ENCODE measurements at regions not wholly inside any gene's neighbourhood (a gene's known extent, or its start where the extent isn't known, plus 50 kb on each side); places are given as distances from the start of the nearest gene placed in this dataset.
"Not testable (repeated sequence)": the region's sequence is repeated elsewhere in the genome, so short reads cannot be mapped to it uniquely, and the experiment has no call there.

GRCh38 chr13:47708386-47708785 is 292.7 kb downstream of the SUCLA2 start:
- H3K4me1 ChIP-seq, result no peaks in the 10 kb centered on the region
- ATAC-seq, result no peak
- TF ChIP-seq CTCF (IDR thresholded peaks at IDR 0.05), result no peak
- peaks cover 0 to 2% (median 0%) of the 10 kb centered on the region in 11 donors for H3K9me3 ChIP-seq
- WGBS, 2 donors, result 44 to 47% methylated on average over 3 of the region's 3 CpGs
- H3K27me3 ChIP-seq, result no peaks in the 10 kb centered on the region
- no peak overlapping the region for H3K27ac ChIP-seq
- no peaks in the 10 kb centered on the region for H3K36me3 ChIP-seq
- no peak overlapping the region for H3K4me3 ChIP-seq
- intact Hi-C loops (cut with DNase I), result no loop called here
- no peak for DNase-seq

GRCh38 chr13:47707414-47707813 is 293.7 kb downstream of the SUCLA2 start:
- ATAC-seq, result no peak
- WGBS, 2 donors, result 59 to 78% methylated on average over 3 of the region's 3 CpGs
- Histone ChIP-seq H3K4me3 (no peak overlapping the region), H3K9me3 (peaks cover 0 to 2% (median 0%) of the 10 kb centered on the region in 11 donors), H3K4me1 (no peaks in the 10 kb centered on the region), H3K27ac (no peak overlapping the region), H3K27me3 (no peaks in the 10 kb centered on the region), H3K36me3 (no peaks in the 10 kb centered on the region)
- intact Hi-C loops (cut with DNase I), result no loop called here
- DNase-seq, result no peak
- TF ChIP-seq CTCF (IDR thresholded peaks at IDR 0.05), result no peak

DNA sequence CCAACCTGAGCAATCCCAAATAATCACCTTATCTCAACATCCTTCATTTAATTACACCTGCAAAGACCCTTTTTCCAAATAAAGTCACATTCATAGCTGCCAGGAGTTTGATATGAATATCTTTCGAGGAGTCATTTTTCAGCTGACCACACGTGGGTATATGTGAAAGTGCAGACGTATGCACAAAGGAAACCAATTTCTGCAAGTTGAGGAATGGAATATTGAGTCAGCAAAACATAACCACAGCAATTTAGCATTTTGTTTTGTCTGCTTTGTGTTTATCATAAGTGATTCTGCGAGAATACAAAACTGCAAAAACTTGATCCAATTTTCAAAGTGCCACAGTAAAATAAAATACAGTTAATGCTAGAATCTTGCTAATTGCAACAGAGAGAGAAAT is 295.9 kb downstream of the SUCLA2 start:
- H3K27me3 ChIP-seq, result no peaks in the 10 kb centered on the region
- no peak overlapping the region for H3K4me3 ChIP-seq
- ATAC-seq (no peak), DNase-seq (no peak)
- no peaks in the 10 kb centered on the region for H3K9me3 ChIP-seq
- TF ChIP-seq CTCF (IDR thresholded peaks at IDR 0.05), result no peak
- intact Hi-C loops (cut with DNase I), result no loop called here
- H3K4me1 ChIP-seq, result no peaks in the 10 kb centered on the region
- no peak overlapping the region for H3K27ac ChIP-seq
- H3K36me3 ChIP-seq, result no peaks in the 10 kb centered on the region
- WGBS, 2 donors, result 73 to 74% methylated on average over 4 of the region's 4 CpGs

DNA sequence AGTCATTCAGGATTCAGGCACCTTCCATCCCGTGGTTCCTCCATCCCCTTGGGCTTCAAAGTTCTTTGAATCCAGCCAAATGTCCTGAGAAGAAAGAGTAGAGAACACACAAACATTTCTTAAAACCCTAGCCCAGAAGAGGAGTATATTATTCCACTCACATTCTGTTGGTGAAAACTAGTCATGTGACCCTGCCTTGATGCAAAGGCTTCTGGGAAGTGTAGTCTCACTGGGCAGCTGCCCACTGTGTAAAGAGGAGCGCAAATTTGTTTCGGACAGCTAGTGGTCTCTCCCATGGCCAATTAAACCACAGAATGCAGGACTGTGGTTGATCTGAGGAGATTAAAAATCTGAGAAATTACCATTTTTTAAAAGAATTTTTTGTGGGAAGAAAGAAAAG is 304.4 kb downstream of the SUCLA2 start:
- no peak overlapping the region for H3K27ac ChIP-seq
- H3K36me3 ChIP-seq, result no peaks in the 10 kb centered on the region
- intact Hi-C loops (cut with DNase I), result no loop called here
- WGBS, 2 donors, result 82 to 88% methylated on average over 3 of the region's 3 CpGs
- peaks cover 0 to 6% (median 0%) of the 10 kb centered on the region in 11 donors for H3K9me3 ChIP-seq
- DNase-seq, result no peak
- ATAC-seq, result no peak
- no peak overlapping the region for H3K4me3 ChIP-seq
- H3K27me3 ChIP-seq, result no peaks in the 10 kb centered on the region
- no peaks in the 10 kb centered on the region for H3K4me1 ChIP-seq
- no peak for TF ChIP-seq CTCF (IDR thresholded peaks at IDR 0.05)

- ATAC-seq (no peak), DNase-seq (no peak)
- H3K27me3 ChIP-seq, result no peaks in the 10 kb centered on the region
- no peaks in the 10 kb centered on the region for H3K36me3 ChIP-seq
- TF ChIP-seq CTCF (IDR thresholded peaks at IDR 0.05), result no peak
- no peaks in the 10 kb centered on the region for H3K4me1 ChIP-seq
- intact Hi-C loops (cut with DNase I), result no loop called here
- WGBS, 2 donors, result 42 to 48% methylated on average over 2 of the region's 2 CpGs
- H3K4me3 ChIP-seq, result no peak overlapping the region
- H3K27ac ChIP-seq, result no peak overlapping the region
- peaks cover 0 to 10% (median 0%) of the 10 kb centered on the region in 11 donors for H3K9me3 ChIP-seq
These were observed 313.5 kb downstream of the SUCLA2 start for GRCh38 chr13:47687577-47687976.

DNA sequence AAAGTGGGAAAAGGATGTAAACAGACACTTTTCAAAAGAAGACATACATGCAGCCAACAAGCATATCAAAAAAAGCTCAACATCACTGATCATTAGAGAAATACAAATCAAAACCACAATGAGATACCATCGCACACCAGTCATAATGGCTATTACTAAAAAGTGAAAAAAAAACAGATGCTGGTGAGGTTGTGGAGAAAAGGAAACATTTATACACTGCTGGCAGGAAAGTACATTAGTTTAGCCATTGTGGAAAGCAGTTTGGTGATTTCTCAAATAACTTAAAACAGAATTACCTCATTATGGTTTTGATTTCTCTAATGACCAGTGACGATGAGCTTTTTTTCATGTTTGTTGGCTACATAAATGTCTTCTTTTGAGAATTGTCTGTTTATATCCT is 315.9 kb downstream of the SUCLA2 start:
- H3K27ac ChIP-seq; DNase-seq; H3K27me3 ChIP-seq; ATAC-seq; H3K9me3 ChIP-seq; H3K4me1 ChIP-seq; intact Hi-C loops (cut with DNase I); H3K36me3 ChIP-seq; H3K4me3 ChIP-seq: not testable (repeated sequence)
- 92% methylated on average over 2 of the region's 2 CpGs for WGBS, 2 donors
